MM.1S (cell line): ENCODE measurements at regions not wholly inside any gene's neighbourhood (a gene's known extent, or its start where the extent isn't known, plus 50 kb on each side); places are given as distances from the start of the nearest gene placed in this dataset.

Experiments used
- CTCF ChIP-seq: fragments of 300-600 bp; sonication (generic); IDR thresholded peaks from 2 replicates; pipeline ENCODE4 v1.5.1; 2016; ENCODE audit warnings: antibody characterized with exemption, low read length, mixed read lengths
- EZH2 ChIP-seq: fragments of 300-600 bp; sonication (generic); optimal IDR thresholded peaks from 2 replicates; pipeline ENCODE3; 2017; ENCODE audit warnings: low read depth, mild to moderate bottlenecking, antibody characterized with exemption, low read length, mixed read lengths

DNA sequence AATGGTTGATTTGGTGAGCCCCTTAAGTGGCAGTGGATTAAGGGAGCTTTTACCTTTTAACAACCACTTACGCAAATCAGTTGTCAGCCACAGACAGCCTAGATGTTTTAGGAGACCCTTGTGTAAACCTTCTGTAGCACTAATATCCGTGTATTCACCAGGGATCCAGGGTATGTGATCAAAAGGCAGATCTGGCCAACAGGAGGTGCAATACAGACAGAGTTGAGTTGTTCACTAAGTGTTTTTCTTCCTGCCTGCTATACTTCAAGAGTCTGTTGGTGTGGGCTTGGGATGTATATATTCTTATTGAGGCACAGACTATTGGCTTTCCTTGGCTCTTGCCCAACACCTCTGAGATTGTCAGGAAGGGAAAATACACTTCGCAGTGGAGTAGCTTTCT is 175.1 kb downstream of the FAT3 start:
- TF ChIP-seq CTCF (no peak), EZH2 (no peak)
